HEK293 (cell line): ENCODE measurements at regions not wholly inside any gene's neighbourhood (a gene's known extent, or its start where the extent isn't known, plus 50 kb on each side); places are given as distances from the start of the nearest gene placed in this dataset.

Source experiments
- CTCF ChIA-PET: fragments of 350-600 bp; formaldehyde crosslinking; extraction: SDS; loops from one replicate; lab custom pipeline; 2021; ENCODE audit warnings: antibody characterized with exemption; lab: Yijun Ruan, JAX
- POLR2A ChIA-PET: fragments of 300-600 bp; formaldehyde crosslinking; extraction: SDS; loops from one replicate; lab custom pipeline; 2020; ENCODE audit warnings: antibody characterized with exemption, inconsistent platforms; lab: Yijun Ruan, JAX
- H3K27ac ChIP-seq: fragments of 200-500 bp; sonication (Bioruptor generic); 2 replicates; pipeline ENCODE4 v1.5.1; 2014; ENCODE audit warnings: low read depth, low read length, control low read depth, inconsistent platforms; ENCODE audit errors: extremely low read depth
- H3K36me3 ChIP-seq, 2 experiments: fragments of 200-500 bp in 1 of 2; sonication (Bioruptor generic) in 1 of 2; 1 replicate in 1 of 2; 2 replicates in 1 of 2; pipeline ENCODE4 v1.5.1; 2014 to 2017; ENCODE audit warnings: inconsistent platforms in 2 of 2, low read length in 2 of 2; ENCODE audit not compliant: control insufficient read depth in 2 of 2, insufficient read depth in 1 of 2
- H3K4me1 ChIP-seq: fragments of 200-500 bp; sonication (Bioruptor generic); 2 replicates; pipeline ENCODE4 v1.5.1; 2014; ENCODE audit warnings: mild to moderate bottlenecking, low read length, inconsistent platforms; ENCODE audit not compliant: control insufficient read depth, insufficient read depth
- H3K4me3 ChIP-seq: 2 replicates; pipeline ENCODE4 v1.5.1; 2011; ENCODE audit warnings: low read depth, mild to moderate bottlenecking, control low read depth, low read length, moderate library complexity
- H3K9me3 ChIP-seq: fragments of 200-500 bp; sonication (Bioruptor generic); 2 replicates; pipeline ENCODE4 v1.5.1; 2014; ENCODE audit warnings: low read depth, low read length, inconsistent platforms; ENCODE audit not compliant: control insufficient read depth, insufficient read depth
- HOXC10 ChIP-seq: sonication (generic); formaldehyde crosslinking; IDR thresholded peaks from 2 replicates; pipeline ENCODE4 v1.8.1; 2023; ENCODE audit warnings: mild to moderate bottlenecking, missing genetic modification reagents
- MZF1 ChIP-seq: fragments of 450-650 bp; formaldehyde crosslinking; IDR thresholded peaks from 2 replicates; pipeline ENCODE4 v1.5.1; 2017; ENCODE audit warnings: missing biosample characterization, missing genetic modification characterization, borderline replicate concordance
- SETDB1 ChIP-seq: IDR thresholded peaks from one replicate; pipeline ENCODE4 v1.6.1; 2017; ENCODE audit warnings: mild to moderate bottlenecking, low read length, moderate library complexity, mixed read lengths; ENCODE audit not compliant: insufficient read length
- ZBTB1 ChIP-seq: fragments of 450-650 bp; formaldehyde crosslinking; IDR thresholded peaks from 2 replicates; pipeline ENCODE4 v1.5.1; 2016; ENCODE audit warnings: missing biosample characterization, missing genetic modification characterization
- ZFP41 ChIP-seq: fragments of 450-650 bp; formaldehyde crosslinking; IDR thresholded peaks from 2 replicates; pipeline ENCODE4 v1.5.1; 2016; ENCODE audit warnings: missing biosample characterization, missing genetic modification characterization, borderline replicate concordance
- ZNF132 ChIP-seq: fragments of 450-650 bp; formaldehyde crosslinking; IDR thresholded peaks from 2 replicates; pipeline ENCODE4 v1.5.1; 2017; ENCODE audit warnings: missing biosample characterization, missing genetic modification characterization, borderline replicate concordance
- ZNF18 ChIP-seq: fragments of 450-650 bp; formaldehyde crosslinking; IDR thresholded peaks from 2 replicates; pipeline ENCODE4 v1.5.1; 2016; ENCODE audit warnings: missing biosample characterization, missing genetic modification characterization
- ZNF398 ChIP-seq: fragments of 450-650 bp; formaldehyde crosslinking; IDR thresholded peaks from 2 replicates; pipeline ENCODE4 v1.5.1; 2017; ENCODE audit warnings: missing biosample characterization, missing genetic modification characterization
- ZNF449 ChIP-seq: fragments of 450-650 bp; formaldehyde crosslinking; IDR thresholded peaks from 2 replicates; pipeline ENCODE4 v1.5.1; 2017; ENCODE audit warnings: missing biosample characterization, mild to moderate bottlenecking, missing genetic modification characterization, moderate library complexity
- ZNF510 ChIP-seq: fragments of 450-650 bp; formaldehyde crosslinking; IDR thresholded peaks from 2 replicates; pipeline ENCODE4 v1.5.1; 2018; ENCODE audit warnings: mild to moderate bottlenecking, missing genetic modification characterization, missing biosample characterization; ENCODE audit not compliant: insufficient replicate concordance
- ZNF529 ChIP-seq: fragments of 450-650 bp; formaldehyde crosslinking; IDR thresholded peaks from 2 replicates; pipeline ENCODE4 v1.5.1; 2017; ENCODE audit warnings: missing genetic modification characterization, missing biosample characterization; ENCODE audit not compliant: insufficient replicate concordance
- ZNF580 ChIP-seq: fragments of 450-650 bp; formaldehyde crosslinking; IDR thresholded peaks from 2 replicates; pipeline ENCODE4 v1.5.1; 2016; ENCODE audit warnings: missing biosample characterization, missing genetic modification characterization
- ZNF596 ChIP-seq: fragments of 450-650 bp; IDR thresholded peaks from 2 replicates; pipeline ENCODE4 v1.5.0; 2018; ENCODE audit warnings: missing biosample characterization, mild to moderate bottlenecking, missing genetic modification characterization, moderate library complexity
- ZNF623 ChIP-seq: fragments of 450-650 bp; formaldehyde crosslinking; IDR thresholded peaks from 2 replicates; pipeline ENCODE4 v1.5.1; 2016; ENCODE audit warnings: missing biosample characterization, missing genetic modification characterization
- ZNF645 ChIP-seq: fragments of 450-650 bp; formaldehyde crosslinking; IDR thresholded peaks from 2 replicates; pipeline ENCODE4; 2016; ENCODE audit warnings: missing biosample characterization, missing genetic modification characterization
- ZNF768 ChIP-seq: fragments of 450-650 bp; formaldehyde crosslinking; IDR thresholded peaks from 2 replicates; pipeline ENCODE4 v1.5.1; 2018; ENCODE audit warnings: missing biosample characterization, mild to moderate bottlenecking, missing genetic modification characterization
- ZNF837 ChIP-seq: fragments of 450-650 bp; formaldehyde crosslinking; IDR thresholded peaks from 2 replicates; pipeline ENCODE4 v1.5.1; 2016; ENCODE audit warnings: missing biosample characterization, missing genetic modification characterization
- TF ChIP-seq, protein P1 (sequence below): fragments of 450-650 bp; formaldehyde crosslinking; IDR thresholded peaks from 2 replicates; pipeline ENCODE4 v1.5.1; 2016; ENCODE audit warnings: missing biosample characterization, missing genetic modification characterization
- TF ChIP-seq, protein P2 (sequence below): fragments of 450-650 bp; formaldehyde crosslinking; IDR thresholded peaks from 2 replicates; pipeline ENCODE4 v1.5.1; 2016; ENCODE audit warnings: missing biosample characterization, missing genetic modification characterization

DNA sequence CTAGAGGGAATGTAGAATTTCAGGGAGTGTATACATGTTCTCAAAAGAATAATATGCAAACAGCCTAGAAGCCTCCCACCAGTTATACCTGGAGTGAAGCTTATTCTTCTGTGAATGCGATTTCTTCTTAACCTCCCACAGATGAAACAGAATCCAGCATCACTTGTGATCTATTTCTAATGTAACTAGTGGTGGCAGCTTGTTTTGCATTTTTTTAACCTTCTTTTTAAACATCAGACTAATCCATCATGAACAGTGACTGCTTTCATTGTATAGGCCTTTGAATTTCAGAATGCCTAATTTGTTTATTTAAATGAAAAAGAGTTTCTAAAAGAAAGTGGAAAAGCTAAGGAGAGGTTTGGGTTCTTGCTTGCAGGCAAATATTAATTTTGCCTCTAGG is 85.7 kb upstream of the EPHA4 start:
- CTCF ChIA-PET: interaction anchor here (1.1 kb wide), 1 partner anchor 9 kb away, joined by 4 read pairs; no protein-coding TSS in a partner anchor
- POLR2A ChIA-PET: no interaction called here
- no peaks in the 10 kb centered on the region for H3K9me3 ChIP-seq
- no peaks in the 10 kb centered on the region for H3K4me1 ChIP-seq
- no peak for TF ChIP-seq ZNF449 (tag by site-specific recombination)
- no peak for TF ChIP-seq ZFP41 (tag by site-specific recombination)
- TF ChIP-seq ZNF580: no peak
- no peak for TF ChIP-seq HOXC10
- no peak for TF ChIP-seq ZNF837 (tag by site-specific recombination)
- TF ChIP-seq ZNF768 (tag by site-specific recombination): no peak
- TF ChIP-seq ZNF529 (tag by site-specific recombination): no peak
- H3K36me3 ChIP-seq: no peaks in the 10 kb centered on the region
- H3K4me3 ChIP-seq: no peak overlapping the region
- no peak overlapping the region for H3K27ac ChIP-seq

DNA sequence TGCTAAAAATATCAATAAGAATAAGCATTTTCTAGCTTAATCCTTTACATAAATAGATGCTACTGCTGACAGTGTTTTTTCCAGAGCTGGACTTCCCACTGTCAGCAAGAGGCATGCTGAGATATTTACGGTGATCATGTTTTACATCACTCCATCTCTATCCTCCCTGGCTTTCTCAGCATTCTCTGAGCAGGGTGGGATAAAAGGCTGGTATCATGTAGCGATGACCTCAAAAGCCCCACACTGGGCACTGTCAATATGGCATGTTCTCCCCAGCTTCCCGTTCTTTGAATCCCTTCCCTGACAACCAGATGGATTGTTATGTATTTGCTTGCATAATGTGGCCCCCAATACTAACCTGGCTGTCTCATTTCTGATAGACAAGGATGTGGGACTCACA is 83.2 kb upstream of the EPHA4 start:
- TF ChIP-seq ZNF645 (tag by site-specific recombination): no peak
- no peak for TF ChIP-seq MZF1 (tag by site-specific recombination)
- TF ChIP-seq, all 188 proteins: peak for 0
- ChIA-PET POLR2A (no interaction called here), CTCF (interaction anchor here (0.7 kb wide), 1 partner anchor 81 kb away, joined by 3 read pairs; no protein-coding TSS in a partner anchor)
- H3K36me3 ChIP-seq: no peaks in the 10 kb centered on the region
- H3K4me1 ChIP-seq: no peaks in the 10 kb centered on the region
- H3K9me3 ChIP-seq: no peaks in the 10 kb centered on the region
- no peak overlapping the region for H3K4me3 ChIP-seq
- H3K27ac ChIP-seq: no peak overlapping the region

GRCh38 chr2:221653182-221653581 is 81.1 kb upstream of the EPHA4 start:
- TF ChIP-seq, protein P1, sequence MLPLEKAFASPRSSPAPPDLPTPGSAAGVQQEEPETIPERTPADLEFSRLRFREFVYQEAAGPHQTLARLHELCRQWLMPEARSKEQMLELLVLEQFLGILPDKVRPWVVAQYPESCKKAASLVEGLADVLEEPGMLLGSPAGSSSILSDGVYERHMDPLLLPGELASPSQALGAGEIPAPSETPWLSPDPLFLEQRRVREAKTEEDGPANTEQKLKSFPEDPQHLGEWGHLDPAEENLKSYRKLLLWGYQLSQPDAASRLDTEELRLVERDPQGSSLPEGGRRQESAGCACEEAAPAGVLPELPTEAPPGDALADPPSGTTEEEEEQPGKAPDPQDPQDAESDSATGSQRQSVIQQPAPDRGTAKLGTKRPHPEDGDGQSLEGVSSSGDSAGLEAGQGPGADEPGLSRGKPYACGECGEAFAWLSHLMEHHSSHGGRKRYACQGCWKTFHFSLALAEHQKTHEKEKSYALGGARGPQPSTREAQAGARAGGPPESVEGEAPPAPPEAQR (tag by site-specific recombination): no peak
- TF ChIP-seq ZNF596 (tag by site-specific recombination): no peak
- TF ChIP-seq ZNF132: no peak
- TF ChIP-seq ZNF510 (tag by site-specific recombination): no peak
- TF ChIP-seq ZNF623 (tag by site-specific recombination): no peak
- no peak for TF ChIP-seq ZNF398 (tag by site-specific recombination)
- no peak for TF ChIP-seq ZNF18 (tag by site-specific recombination)
- TF ChIP-seq, protein P2, sequence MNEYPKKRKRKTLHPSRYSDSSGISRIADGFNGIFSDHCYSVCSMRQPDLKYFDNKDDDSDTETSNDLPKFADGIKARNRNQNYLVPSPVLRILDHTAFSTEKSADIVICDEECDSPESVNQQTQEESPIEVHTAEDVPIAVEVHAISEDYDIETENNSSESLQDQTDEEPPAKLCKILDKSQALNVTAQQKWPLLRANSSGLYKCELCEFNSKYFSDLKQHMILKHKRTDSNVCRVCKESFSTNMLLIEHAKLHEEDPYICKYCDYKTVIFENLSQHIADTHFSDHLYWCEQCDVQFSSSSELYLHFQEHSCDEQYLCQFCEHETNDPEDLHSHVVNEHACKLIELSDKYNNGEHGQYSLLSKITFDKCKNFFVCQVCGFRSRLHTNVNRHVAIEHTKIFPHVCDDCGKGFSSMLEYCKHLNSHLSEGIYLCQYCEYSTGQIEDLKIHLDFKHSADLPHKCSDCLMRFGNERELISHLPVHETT (tag by site-specific recombination): no peak
- no peak for TF ChIP-seq SETDB1
- TF ChIP-seq ZBTB1 (tag by site-specific recombination): no peak
- TF ChIP-seq, all 188 proteins: peak for 0
- CTCF ChIA-PET: interaction anchor here (0.6 kb wide), 1 partner anchor 17 kb away, joined by 5 read pairs; no protein-coding TSS in a partner anchor
- no peaks in the 10 kb centered on the region for H3K9me3 ChIP-seq
- no peak overlapping the region for H3K27ac ChIP-seq
- H3K4me1 ChIP-seq: no peaks in the 10 kb centered on the region; the same call in 1 of the 2 replicates
- POLR2A ChIA-PET: no interaction called here
- H3K4me3 ChIP-seq: no peak overlapping the region
- H3K36me3 ChIP-seq: no peaks in the 10 kb centered on the region
